Ecto neural progenitor cell (in vitro differentiated cells): ENCODE measurements at regions not wholly inside any gene's neighbourhood (a gene's known extent, or its start where the extent isn't known, plus 50 kb on each side); places are given as distances from the start of the nearest gene placed in this dataset.

Source experiments
- DNase-seq: peaks from one replicate; pipeline ENCODE4 v3.0.0-alpha.2; 2018; ENCODE audit warnings: low spot score

- no peak for DNase-seq
Measured at GRCh38 chr3:25365636-25366035, 62.4 kb upstream of the RARB start.

- no peak for DNase-seq
Measured at GRCh38 chr3:25367025-25367424, 61.0 kb upstream of the RARB start.

- DNase-seq = no peak
Measured at GRCh38 chr3:25372167-25372566, 55.9 kb upstream of the RARB start.

DNA sequence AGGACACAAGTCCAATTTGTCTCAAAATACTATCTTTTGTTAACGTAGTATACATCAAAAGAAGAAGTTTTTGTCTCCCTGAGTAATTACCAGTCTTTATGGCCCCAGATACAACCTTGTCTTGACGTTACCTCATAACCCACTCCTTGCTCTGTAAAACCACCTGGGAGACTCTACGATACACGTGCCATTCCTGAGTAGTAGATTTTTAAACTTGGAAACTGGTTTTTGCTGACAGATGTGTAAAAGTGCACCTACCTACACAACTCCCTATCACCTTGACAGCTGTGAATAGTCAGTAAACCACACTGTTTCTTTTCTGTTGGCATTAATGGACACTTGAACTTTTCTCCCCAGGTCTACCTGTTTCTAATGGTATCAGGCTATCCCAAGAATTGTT, 51.7 kb upstream of the RARB start:
- DNase-seq = no peak

DNA sequence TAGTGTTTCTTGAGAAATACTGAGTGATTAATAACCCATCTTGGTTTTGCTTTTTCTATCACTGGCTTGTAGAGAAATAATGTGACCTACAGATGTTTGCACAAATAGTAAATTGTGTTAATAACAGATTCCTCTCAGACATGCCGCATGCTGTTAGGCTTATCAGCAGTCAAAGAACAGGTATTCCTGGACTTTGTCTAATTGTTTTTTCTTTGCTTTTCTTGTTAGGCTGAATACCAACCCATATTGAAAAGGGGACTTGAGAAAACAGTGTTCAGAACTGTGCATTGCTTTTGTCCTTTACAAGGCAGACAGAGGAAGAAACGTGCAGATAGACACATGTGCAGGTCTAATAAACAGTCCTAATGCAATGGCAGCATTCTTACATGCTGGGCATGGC, 51.0 kb upstream of the RARB start:
- DNase-seq = no peak
